ENCODE measurements at regions not wholly inside any gene's neighbourhood (a gene's known extent, or its start where the extent isn't known, plus 50 kb on each side); places are given as distances from the start of the nearest gene placed in this dataset.

DNA sequence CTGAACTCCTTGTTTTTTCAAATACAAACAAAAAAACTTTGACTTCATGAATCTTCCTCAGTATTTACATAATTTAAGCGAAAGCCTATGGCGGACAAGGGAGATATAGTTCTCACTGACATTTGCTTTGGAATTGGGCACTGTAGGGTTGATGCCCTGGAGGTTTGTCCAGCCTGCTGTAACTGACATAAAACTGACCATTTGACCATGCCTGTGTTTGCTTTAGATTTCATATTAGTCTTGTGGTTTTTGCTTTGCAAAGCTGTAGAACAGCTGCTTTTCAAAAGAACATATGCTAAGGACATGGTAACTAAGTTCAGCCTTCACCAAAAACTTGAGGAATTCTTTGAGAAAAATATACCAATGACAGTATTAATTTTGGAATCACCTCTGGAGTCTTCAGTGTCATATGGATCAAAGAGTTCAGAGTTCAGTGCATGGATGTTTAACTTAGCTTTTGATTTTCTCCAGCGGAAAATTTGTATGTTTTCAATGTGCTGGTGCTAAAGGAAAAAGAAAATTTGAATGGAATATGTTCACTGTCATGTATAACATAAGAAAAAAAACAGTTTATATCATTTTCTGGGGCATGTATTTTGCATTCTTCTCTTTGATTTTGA is 1013.1 kb downstream of the NR2F1-AS1 start:
- H3K4me3 ChIP-seq (ENCODE audit: low read depth, low read length): no peak overlapping the region
- DNase-seq (ENCODE audit: low read depth): no peak
- TF ChIP-seq, protein P1, sequence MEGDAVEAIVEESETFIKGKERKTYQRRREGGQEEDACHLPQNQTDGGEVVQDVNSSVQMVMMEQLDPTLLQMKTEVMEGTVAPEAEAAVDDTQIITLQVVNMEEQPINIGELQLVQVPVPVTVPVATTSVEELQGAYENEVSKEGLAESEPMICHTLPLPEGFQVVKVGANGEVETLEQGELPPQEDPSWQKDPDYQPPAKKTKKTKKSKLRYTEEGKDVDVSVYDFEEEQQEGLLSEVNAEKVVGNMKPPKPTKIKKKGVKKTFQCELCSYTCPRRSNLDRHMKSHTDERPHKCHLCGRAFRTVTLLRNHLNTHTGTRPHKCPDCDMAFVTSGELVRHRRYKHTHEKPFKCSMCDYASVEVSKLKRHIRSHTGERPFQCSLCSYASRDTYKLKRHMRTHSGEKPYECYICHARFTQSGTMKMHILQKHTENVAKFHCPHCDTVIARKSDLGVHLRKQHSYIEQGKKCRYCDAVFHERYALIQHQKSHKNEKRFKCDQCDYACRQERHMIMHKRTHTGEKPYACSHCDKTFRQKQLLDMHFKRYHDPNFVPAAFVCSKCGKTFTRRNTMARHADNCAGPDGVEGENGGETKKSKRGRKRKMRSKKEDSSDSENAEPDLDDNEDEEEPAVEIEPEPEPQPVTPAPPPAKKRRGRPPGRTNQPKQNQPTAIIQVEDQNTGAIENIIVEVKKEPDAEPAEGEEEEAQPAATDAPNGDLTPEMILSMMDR (conservative IDR thresholded peaks at IDR 0.05; ENCODE audit: low read depth, low read length): no peak

- TF ChIP-seq, protein P1 (conservative IDR thresholded peaks at IDR 0.05; ENCODE audit: low read depth, low read length): no peak
Measured at GRCh38 chr5:92566113-92566786, 1014.8 kb downstream of the NR2F1-AS1 start.

GRCh38 chr5:92565673-92566072 is 1015.3 kb downstream of the NR2F1-AS1 start:
- TF ChIP-seq, protein P1 (conservative IDR thresholded peaks at IDR 0.05; ENCODE audit: low read depth, low read length): no peak
- H3K4me3 ChIP-seq (ENCODE audit: low read depth, low read length): no peak overlapping the region
- no peak for DNase-seq (ENCODE audit: low read depth)

More at GRCh38 chr5:92566113-92566786, 1014.8 kb downstream of the NR2F1-AS1 start:
- H3K4me3 ChIP-seq (ENCODE audit: low read depth, low read length): no peak overlapping the region
- DNase-seq (ENCODE audit: low read depth): no peak

- no peak overlapping the region for H3K4me3 ChIP-seq (ENCODE audit: low read depth, low read length)
- DNase-seq (ENCODE audit: low read depth): no peak
- TF ChIP-seq, protein P1 (conservative IDR thresholded peaks at IDR 0.05; ENCODE audit: low read depth, low read length): no peak
Measured at GRCh38 chr5:92562065-92562464, 1019.0 kb downstream of the NR2F1-AS1 start.

- no peak for DNase-seq (ENCODE audit: low read depth)
- H3K4me3 ChIP-seq (ENCODE audit: low read depth, low read length): no peak overlapping the region
- TF ChIP-seq, protein P1 (conservative IDR thresholded peaks at IDR 0.05; ENCODE audit: low read depth, low read length): no peak
Measured at GRCh38 chr5:92561411-92561959, 1019.5 kb downstream of the NR2F1-AS1 start.

- H3K4me3 ChIP-seq (ENCODE audit: low read depth, low read length): no peak overlapping the region
- TF ChIP-seq, protein P1 (conservative IDR thresholded peaks at IDR 0.05; ENCODE audit: low read depth, low read length): no peak
- peak; percentile 59 for DNase-seq (ENCODE audit: low read depth)
Measured at GRCh38 chr5:92560698-92561401, 1020.2 kb downstream of the NR2F1-AS1 start.

All from epithelial cell of proximal tubule (primary cell).